ENCODE measurements at regions not wholly inside any gene's neighbourhood (a gene's known extent, or its start where the extent isn't known, plus 50 kb on each side); places are given as distances from the start of the nearest gene placed in this dataset.

DNA sequence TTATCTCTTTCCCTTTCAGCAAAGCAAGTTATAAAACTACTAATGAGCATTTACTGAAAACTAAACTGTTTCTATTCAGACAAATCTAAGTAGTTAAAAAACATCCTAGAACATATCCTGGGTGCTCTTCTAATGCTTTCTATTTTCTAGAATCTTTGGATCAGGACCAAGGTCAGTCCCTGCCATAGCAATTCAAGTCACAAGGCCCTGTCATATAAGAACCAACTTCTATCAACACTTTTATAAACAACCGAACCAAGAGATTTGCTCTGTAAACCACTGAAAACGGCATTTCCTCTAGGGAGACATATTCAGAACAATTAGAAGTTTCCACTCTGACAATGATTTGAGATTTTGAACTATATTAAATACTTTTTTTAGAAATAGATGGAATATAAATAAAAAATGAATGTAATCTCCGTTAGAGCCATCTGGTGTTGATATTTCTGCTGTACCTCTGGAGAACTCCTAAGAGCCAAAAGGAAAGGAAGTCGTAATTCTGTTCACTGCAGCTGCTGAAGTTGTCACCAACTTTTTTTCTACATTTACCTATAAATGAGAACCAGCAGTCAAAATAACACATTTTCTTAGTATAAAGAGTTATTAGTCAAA, 51.4 kb upstream of the LGSN start:
- DNase-seq (ENCODE audit: low spot score): no peak

GRCh38 chr6:63372951-63373533, 53.3 kb upstream of the LGSN start:
- DNase-seq (ENCODE audit: low spot score): no peak

DNA sequence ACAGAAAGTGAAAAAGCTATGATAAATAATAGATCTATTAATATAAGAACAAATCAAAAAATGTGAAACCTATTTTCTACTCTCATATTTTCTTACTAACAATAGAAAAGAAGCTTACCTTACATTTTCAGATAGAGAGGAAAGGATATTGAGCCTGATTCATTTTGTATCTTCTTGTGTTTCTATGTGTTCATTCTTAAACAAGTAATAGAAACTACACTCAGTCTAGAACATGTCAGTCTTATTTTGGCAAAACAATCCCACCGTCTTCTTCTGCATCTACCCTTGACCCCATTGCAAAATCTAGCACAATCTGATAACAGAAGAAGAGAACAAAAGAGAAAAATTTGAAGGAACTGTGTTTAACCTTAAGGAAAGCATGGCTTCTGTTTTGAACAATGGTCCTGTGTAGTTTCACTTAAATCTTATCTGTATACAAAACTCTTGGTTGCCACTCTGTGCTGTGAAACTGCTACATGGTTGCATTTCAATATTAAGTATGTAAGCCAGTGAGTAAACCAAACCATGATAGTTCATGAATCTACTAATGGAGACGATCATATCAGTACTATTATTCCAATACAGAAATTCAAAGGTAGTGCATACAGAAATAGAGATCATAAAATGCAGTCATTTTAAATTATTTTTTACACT, 69.5 kb upstream of the LGSN start:
- no peak for DNase-seq (ENCODE audit: low spot score)

DNA sequence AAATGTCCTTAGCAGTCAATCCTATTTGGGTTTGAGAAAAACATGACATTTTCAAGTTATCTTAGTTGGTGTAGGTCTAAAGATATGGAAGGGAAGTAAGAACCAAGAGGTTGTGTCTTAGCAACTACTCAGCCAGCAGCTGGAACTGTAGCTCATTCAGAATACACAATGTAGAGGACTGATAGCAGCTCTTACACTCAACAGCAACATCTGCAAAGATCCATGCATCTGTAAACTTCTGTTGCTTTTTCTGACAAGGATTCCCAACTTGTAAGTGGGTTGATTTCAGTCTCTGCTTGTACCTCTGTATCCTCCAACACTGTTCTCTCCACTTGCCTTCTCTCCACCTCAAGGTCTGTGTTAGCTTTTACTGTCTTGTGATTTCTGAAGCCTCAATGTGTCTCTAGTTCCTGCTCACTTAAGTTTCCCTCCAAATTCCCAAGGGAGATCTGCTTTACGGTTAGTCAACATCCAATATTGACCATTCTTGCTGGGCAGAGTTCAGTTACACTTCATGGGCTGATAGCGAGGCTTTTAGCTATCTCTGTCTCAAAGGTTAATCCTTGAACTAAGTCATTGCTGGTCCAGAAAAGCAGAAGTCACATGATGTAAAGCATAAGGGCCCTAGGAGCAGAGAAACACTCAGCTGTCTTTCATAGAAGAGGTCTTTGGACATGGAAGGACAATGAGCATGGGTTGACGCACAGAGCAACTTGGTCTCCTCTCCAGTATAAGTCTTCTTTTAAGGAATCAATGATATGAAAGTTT, 71.6 kb upstream of the LGSN start:
- DNase-seq (ENCODE audit: low spot score): no peak

DNA sequence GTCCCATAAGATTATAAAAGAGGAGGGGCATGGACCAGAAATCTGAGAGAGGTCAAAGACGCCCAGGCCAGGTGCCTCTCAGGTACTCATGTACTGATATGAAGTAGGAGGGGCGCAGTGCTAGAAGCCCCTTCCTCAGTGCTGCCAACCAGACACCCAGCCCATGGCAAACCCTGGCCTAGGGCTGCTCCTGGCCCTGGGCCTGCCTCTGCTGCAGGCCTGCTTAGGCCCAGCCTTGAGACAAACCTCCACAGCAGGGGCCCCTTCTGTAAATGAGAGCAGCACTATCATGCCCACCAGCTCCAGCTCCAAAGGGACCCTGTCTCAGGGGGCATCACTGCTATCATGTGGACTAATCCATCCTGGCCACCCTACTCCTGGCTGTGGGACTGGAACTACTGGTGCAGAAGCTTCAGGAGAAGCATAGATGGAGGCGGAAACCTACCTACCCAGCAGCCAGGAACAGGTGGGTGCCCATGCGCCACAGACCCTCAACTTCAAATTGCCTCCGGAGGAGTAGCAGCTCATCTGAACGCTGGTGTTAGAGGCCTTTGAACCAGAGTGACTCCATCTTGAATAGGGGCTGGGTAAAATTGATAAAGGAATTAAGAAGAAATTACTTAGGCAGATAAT, 72.4 kb upstream of the LGSN start:
- no peak for DNase-seq (ENCODE audit: low spot score)

DNA sequence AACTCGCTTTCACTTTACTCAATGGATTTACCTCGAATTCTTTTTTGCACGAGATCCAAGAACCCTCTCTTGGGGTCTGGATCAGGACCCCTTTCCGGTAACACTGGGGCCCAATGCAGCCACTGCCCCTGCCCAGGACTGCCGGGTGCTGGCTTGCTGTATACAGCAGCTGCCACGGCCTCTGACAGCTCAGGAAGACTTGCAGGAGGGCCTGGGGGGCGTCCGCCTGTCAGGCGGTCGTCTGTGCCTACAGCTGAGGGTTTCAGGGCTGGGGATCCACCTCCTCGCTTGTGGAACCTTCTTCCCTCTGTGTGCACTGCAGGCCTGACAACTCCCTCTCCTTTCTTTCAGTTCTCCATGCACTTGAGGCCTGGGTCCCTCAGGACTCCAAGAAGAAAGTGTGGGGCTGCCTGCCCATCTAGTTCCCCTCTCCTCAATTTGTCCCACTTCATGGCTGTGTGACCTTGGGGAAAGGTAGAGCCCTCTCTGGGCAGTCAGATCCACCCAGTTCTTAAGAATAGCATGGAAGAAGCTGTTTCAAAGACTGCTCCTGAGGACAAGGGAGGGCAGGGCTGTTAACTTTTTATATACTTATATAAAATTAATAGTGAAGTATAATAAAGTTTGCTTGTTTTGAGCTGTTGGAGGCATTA, 75.0 kb upstream of the LGSN start:
- no peak for DNase-seq (ENCODE audit: low spot score)

- no peak for DNase-seq (ENCODE audit: low spot score)
Observed at GRCh38 chr6:63395381-63395780, 75.6 kb upstream of the LGSN start.

DNA sequence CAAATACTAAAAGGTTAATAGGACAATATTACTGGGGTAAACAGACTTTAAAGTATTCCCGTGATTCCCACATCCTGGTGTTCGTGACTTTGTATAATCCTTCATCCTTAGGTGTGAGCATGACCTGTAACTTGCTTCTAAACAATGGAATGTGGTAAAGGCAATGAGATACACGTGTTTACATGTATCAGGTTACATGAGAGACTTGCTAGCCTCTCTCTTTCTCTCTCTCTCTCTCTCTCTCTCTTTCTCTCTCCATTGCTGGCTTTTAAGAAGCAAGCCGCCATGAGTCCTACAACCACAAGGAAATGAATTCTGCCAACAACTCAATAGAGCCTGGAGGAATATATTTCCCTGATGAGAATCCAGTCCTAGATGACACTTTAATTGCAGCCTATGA, 83.9 kb upstream of the LGSN start:
- no peak for DNase-seq (ENCODE audit: low spot score)

DNA sequence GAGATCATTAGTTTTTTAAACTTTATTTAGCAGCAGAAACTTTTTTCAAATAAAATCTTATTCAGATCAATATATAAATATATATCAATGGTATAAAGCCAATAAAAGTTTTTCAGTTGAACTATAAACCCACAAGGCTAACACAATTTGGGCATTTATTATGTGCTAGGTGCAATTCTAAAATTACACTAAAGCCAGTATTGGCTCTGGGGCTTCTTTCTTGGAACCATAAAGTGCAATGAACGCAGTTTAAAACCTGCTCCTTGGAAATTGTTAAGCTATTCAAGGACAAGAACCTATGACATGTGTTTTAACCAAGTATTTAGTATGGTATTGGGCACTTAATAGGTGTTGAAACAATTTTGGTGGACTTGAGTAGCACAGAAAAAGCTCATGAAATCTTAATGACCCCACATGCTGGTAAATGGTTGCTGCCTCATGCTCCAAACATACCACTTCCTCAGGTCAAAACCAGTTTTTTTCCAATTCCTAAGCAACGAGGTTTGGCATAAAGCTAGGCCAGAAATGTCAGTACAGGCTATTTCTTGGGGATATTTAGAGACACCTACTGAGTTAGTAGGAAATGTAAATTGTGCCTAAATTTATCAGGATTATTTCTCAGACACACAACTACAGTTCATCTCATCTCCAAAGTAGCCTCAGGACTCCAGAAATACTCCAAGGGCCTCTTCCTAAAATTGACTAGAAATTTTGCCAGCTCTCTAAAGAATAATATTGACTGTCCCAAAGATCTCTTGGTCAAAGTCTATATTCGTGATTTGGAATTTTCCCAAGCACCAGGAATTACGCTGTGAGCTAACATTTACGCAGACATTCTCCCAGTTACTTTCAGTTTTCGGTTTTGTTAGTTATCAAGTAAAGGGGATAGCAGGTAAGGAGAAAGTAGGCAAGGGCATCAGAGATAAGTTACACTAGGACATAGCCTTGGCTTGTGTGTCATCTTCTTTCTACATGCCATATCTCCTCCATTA, 90.9 kb upstream of the LGSN start:
- no peak for DNase-seq (ENCODE audit: low spot score)

DNA sequence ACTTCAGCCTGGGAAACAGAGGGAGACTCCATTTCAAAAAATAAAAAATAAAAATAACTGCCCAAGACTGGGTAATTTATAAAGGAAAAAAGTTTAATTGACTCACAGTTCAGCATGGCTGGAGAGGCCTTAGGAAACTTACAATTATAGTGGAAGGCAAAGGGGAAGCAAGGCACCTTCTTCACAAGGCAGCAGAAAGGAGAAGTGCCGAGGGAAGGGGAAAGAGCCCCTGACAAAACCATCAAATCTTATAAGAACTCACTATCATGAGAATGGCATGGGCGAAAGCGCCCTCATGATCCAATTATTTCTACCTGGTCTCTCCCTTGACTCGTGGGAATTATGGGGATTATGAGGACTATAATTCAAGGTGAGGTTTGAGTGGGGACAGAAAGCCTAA, 95.5 kb upstream of the LGSN start:
- no peak for DNase-seq (ENCODE audit: low spot score)

DNA sequence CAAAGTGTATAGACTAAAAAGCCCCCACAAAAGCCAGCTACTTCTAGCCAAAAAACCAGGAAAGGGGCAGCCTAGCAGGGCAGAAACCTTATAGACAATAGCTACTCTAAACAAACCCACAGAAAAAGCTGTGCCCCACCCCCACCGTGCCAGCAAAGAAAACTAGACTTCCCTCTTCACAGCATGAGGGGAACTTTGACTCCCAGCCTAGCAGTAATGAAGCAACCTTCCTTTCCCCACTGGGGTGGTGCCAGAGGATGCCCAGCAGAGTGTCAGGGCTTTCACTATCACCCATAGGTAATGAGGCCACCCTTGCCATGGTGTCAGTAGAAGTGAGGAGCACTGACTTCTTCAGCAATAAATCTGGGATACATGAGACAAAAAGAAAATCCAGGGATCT, 99.0 kb upstream of the LGSN start:
- DNase-seq (ENCODE audit: low spot score): peak; percentile 2

DNA sequence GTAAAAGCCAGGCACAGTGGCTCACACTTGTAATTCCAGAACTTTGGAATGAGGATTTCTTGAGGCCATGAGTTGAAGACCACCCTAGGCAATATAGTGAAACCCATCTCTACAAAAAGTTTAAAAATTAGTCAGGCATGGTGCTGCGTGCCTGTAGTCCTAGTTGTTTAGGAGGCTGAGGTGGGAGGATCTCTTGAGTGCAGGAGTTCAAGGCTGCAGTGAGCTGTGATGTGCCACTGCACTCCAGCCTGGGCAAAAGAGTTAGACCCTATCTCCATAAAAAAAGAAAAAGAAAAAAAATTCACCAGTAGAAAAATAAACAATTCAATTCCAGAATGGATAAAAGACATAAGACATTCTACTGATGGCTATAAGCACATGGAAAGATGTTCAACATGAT, 104.9 kb upstream of the LGSN start:
- no peak for DNase-seq (ENCODE audit: low spot score)

DNA sequence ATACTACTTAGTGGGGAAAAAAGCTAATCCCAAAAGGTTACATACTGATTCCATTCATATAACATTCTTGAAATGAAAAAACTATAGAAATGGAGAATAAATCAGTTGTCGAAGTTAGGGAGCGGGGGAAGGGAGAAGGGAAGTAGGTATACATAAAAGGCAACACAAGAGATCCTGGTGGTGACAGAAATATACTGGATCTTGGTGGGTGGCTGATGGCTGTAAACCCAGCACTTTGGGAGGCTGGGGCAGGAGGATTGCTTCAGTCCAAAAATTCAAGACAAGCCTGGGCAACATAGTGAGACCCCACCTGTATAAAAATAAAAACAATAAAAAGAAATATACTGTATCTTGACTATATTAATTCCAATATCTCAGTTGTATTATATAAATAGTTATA, 105.7 kb upstream of the LGSN start:
- no peak for DNase-seq (ENCODE audit: low spot score)

DNA sequence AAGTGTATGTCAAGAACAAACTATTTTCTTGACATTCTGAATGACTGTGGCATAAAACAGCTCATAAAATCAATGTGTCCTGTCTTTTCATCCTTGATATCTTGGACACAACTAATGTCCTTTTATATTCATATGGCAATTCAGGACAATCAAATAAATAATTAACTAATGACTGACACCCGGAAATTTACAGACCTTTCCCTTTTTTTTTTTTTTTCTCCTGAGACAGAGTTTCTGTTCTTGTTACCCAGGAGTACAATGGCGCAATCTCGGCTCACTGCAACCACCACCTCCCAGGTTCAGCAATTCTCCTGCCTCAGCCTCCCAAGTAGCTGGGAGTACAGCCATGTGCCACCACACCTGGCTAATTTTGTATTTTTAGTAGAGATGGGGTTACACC, 107.1 kb upstream of the LGSN start:
- DNase-seq (ENCODE audit: low spot score): no peak

- no peak for DNase-seq (ENCODE audit: low spot score)
Observed at GRCh38 chr6:63427951-63428350, 108.2 kb upstream of the LGSN start.

DNA sequence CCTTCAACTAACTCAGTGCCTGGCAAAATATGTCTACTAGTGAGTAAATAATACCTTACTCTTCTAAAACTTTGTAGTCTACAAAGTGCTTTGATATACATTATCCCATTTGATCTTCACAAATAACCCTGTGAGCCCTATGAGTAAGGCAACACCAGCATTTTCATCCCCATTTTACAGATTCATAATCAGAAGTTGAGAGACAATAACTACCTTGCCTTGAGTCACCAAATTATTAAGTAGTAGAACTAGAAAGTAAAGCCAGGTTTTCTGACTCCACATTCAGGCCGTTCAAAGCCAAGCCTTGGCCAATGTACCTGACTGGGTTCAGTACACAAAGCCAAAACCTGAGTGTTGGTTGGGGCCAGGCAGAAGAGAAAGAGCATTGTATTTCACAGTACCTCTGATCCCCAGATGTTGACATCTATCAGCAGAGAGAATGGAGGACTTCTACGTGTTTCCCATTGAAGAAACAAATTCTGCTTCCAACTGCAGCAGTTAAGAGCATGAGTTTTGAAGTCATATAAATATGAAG, 111.3 kb upstream of the LGSN start:
- no peak for DNase-seq (ENCODE audit: low spot score)

DNA sequence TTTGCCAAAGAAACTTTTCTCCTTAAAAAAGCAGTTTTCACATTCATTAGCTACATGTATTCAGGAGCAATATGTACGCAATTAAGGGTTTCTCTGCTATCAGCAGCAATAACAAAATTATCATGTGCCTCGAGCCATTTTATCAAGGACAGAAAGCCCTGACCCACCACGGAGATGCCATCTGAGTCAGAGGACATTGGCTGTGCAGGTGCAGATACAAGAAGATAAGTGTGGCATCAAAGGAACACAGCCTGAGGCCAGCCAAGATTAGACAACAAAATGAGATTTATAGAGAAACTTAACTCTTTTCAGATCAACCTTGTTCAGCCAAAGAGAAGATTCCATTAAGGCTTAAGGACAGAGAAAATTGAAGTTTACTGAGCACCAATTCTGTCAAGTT, 115.2 kb upstream of the LGSN start:
- no peak for DNase-seq (ENCODE audit: low spot score)

DNA sequence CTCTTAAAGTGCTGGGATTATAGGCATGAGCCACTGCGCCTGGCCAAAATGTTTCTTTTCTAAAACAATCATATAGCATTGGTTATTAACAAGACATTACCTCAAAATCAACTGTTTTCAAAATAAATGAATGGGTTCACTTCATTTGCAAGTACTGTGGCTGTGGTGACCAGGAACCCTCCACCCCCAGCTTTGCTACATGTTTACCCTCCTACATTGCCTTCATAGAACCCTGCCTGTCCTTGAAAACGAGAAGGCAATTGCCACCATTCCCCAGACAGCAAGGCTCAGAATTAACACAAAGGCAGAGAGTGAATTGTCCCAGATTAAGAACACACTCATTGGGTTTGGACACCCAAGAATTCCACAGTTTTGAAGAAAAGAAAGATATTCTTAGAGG, 116.6 kb upstream of the LGSN start:
- no peak for DNase-seq (ENCODE audit: low spot score)

DNA sequence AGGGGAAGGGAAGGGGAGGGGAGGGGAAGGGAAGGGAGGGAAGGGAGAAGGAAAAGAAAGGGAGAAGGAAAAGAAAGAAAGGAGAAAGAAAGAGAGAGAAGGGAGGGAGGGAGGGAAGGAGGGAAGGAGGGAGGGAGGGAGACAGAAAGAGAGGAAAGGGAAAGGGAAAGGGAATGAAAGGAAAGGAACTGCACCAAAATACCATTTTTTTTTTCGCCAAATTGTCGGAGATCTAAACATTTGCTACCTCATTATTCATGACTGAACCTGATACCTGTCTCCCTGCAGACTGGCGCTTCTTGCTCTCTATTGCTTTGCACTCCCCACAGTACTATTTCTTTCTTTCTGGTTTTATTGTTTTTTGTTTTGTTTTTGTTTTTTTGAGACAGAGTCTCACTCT, 117.3 kb upstream of the LGSN start:
- no peak for DNase-seq (ENCODE audit: low spot score)

DNA sequence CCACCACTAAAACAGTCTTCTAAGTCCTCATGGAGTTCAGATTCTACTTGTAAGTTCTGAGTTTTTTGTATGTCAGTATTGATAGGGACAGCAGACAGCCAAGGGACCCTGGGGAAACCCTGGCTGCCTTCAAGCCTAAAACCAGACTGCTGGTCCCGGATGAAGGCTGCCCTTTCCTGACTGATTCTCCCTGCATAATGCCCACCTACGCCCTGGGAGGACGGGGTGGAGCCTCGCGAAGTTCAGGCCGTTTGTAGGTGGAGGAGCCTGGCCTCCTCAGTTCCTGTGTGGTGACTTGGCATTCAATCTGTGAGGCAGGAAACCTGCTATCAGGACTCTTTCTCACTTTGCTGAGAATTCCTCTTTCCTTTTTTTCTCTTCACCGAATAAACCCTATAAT, 120.3 kb upstream of the LGSN start:
- no peak for DNase-seq (ENCODE audit: low spot score)

All from umbilical cord (tissue), 1 donor.